ENCODE measurements at regions not wholly inside any gene's neighbourhood (a gene's known extent, or its start where the extent isn't known, plus 50 kb on each side); places are given as distances from the start of the nearest gene placed in this dataset.
A peak's percentile ranks its signal among the peaks of the same experiment; 100 is the strongest.

DNA sequence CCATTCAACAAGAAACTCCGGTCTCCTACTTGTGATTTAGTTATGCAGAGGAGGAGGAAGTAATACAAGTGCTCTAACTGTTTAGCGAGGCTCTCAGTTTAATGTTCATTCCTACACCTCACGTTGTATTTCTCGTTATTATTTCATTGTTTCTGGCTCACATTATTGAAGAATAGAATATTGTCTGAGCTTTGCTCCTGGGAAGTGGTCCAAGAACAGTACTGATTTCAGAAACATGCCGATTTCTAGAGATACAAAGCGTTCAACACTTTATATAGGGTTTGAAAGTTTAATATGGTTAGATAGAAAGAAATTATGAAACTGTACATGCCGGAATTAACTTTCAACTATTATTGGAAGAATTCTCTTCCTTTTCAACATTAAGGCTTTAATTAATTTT is 1145.5 kb downstream of the TBL1XR1 start:
- no peaks in the 10 kb centered on the region for H3F3A ChIP-seq (replicated peaks; ENCODE audit: insufficient read depth)
- no peak overlapping the region for H2AFZ ChIP-seq (ENCODE audit: low read depth)
- no peaks in the 10 kb centered on the region; the same call in 1 of the 2 replicates for H3K9me3 ChIP-seq
- CTCF ChIA-PET, result no interaction called here
- 64% methylated on average over 7 of the region's 7 CpGs for WGBS (ENCODE audit: low lambda C conversion rate)
- POLR2A ChIA-PET, result no interaction called here
- H4K20me1 ChIP-seq (ENCODE audit: insufficient read depth), result no peaks in the 10 kb centered on the region
- no peak overlapping the region for H3K4me2 ChIP-seq
- no peaks in the 10 kb centered on the region for H3K9me2 ChIP-seq
- H3K4me1 ChIP-seq (ENCODE audit: control insufficient read depth in 1 of 2, insufficient read depth in 2 of 2, low read depth in 1 of 2, low read length in 1 of 2), result no peaks in the 10 kb centered on the region; a peak in 1 of 4 replicates
- no peak for DNase-seq
- no peak for TF ChIP-seq PBX3 (IDR thresholded peaks at IDR 0.05)
- TF ChIP-seq JUND (IDR thresholded peaks at IDR 0.05), result no peak
- no peak for TF ChIP-seq TCF12 (IDR thresholded peaks at IDR 0.05)
- no peak for TF ChIP-seq POLR2AphosphoS5 (IDR thresholded peaks at IDR 0.05; ENCODE audit: low read depth, low read length)
- no peak for TF ChIP-seq TAF1 (IDR thresholded peaks at IDR 0.05; ENCODE audit: borderline replicate concordance, low read depth, low read length)
- TF ChIP-seq RCOR1 (IDR thresholded peaks at IDR 0.05; ENCODE audit: low read length), result no peak
- TF ChIP-seq SIN3A (IDR thresholded peaks at IDR 0.05; ENCODE audit: borderline replicate concordance, low read depth, low read length), result no peak
- no peak for TF ChIP-seq MAX (IDR thresholded peaks at IDR 0.05; ENCODE audit: low read depth)
- TF ChIP-seq RAD21 (IDR thresholded peaks at IDR 0.05; ENCODE audit: low read length), result no peak
- TF ChIP-seq RXRA (IDR thresholded peaks at IDR 0.05; ENCODE audit: borderline replicate concordance, low read depth), result no peak
- TF ChIP-seq FOSL2 (IDR thresholded peaks at IDR 0.05; ENCODE audit: borderline replicate concordance, low read depth), result no peak
- TF ChIP-seq, protein P1, sequence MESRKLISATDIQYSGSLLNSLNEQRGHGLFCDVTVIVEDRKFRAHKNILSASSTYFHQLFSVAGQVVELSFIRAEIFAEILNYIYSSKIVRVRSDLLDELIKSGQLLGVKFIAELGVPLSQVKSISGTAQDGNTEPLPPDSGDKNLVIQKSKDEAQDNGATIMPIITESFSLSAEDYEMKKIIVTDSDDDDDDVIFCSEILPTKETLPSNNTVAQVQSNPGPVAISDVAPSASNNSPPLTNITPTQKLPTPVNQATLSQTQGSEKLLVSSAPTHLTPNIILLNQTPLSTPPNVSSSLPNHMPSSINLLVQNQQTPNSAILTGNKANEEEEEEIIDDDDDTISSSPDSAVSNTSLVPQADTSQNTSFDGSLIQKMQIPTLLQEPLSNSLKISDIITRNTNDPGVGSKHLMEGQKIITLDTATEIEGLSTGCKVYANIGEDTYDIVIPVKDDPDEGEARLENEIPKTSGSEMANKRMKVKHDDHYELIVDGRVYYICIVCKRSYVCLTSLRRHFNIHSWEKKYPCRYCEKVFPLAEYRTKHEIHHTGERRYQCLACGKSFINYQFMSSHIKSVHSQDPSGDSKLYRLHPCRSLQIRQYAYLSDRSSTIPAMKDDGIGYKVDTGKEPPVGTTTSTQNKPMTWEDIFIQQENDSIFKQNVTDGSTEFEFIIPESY (IDR thresholded peaks at IDR 0.05; ENCODE audit: borderline replicate concordance, low read depth), result no peak
- TF ChIP-seq CHD2 (IDR thresholded peaks at IDR 0.05; ENCODE audit: low read length, partially characterized antibody), result no peak
- no peak for TF ChIP-seq USF2 (IDR thresholded peaks at IDR 0.05; ENCODE audit: borderline replicate concordance, low read depth, low read length)
- no peak for TF ChIP-seq TEAD4 (IDR thresholded peaks at IDR 0.05; ENCODE audit: borderline replicate concordance, insufficient read depth)
- no peak overlapping the region for H3K9ac ChIP-seq
- H3K27ac ChIP-seq (ENCODE audit: low read depth in 2 of 2, low read length in 1 of 2), result no peak overlapping the region
- H3K36me3 ChIP-seq (replicated peaks in 1 of 2; ENCODE audit: control insufficient read depth in 1 of 2, insufficient read depth in 2 of 2, low read length in 1 of 2), result no peaks in the 10 kb centered on the region
- no peak overlapping the region for H3K4me3 ChIP-seq (ENCODE audit: low read depth in 2 of 2, low read length in 1 of 2)
- no peaks in the 10 kb centered on the region for H3K27me3 ChIP-seq (ENCODE audit: insufficient read depth)
- no peaks in the 10 kb centered on the region for H3K79me2 ChIP-seq (ENCODE audit: insufficient read depth)

GRCh38 chr3:176046703-176047102 is 1150.6 kb downstream of the TBL1XR1 start:
- no peak overlapping the region for H2AFZ ChIP-seq (ENCODE audit: low read depth)
- ChIA-PET CTCF (no interaction called here), POLR2A (no interaction called here)
- no peaks in the 10 kb centered on the region for H3K9me2 ChIP-seq
- no peaks in the 10 kb centered on the region for H3K36me3 ChIP-seq (replicated peaks in 1 of 2; ENCODE audit: control insufficient read depth in 1 of 2, insufficient read depth in 2 of 2, low read length in 1 of 2)
- H3F3A ChIP-seq (replicated peaks; ENCODE audit: insufficient read depth), result no peaks in the 10 kb centered on the region
- H3K9me3 ChIP-seq, result no peaks in the 10 kb centered on the region; the same call in 1 of the 2 replicates
- DNase-seq, result peak; percentile 12
- no peaks in the 10 kb centered on the region for H4K20me1 ChIP-seq (ENCODE audit: insufficient read depth)
- peak; percentile 83 for TF ChIP-seq GATA2 (CRISPR knock-in tag; IDR thresholded peaks at IDR 0.05)
- no peak for TF ChIP-seq FOSL2 (IDR thresholded peaks at IDR 0.05; ENCODE audit: borderline replicate concordance, low read depth)
- TF ChIP-seq, protein P2, sequence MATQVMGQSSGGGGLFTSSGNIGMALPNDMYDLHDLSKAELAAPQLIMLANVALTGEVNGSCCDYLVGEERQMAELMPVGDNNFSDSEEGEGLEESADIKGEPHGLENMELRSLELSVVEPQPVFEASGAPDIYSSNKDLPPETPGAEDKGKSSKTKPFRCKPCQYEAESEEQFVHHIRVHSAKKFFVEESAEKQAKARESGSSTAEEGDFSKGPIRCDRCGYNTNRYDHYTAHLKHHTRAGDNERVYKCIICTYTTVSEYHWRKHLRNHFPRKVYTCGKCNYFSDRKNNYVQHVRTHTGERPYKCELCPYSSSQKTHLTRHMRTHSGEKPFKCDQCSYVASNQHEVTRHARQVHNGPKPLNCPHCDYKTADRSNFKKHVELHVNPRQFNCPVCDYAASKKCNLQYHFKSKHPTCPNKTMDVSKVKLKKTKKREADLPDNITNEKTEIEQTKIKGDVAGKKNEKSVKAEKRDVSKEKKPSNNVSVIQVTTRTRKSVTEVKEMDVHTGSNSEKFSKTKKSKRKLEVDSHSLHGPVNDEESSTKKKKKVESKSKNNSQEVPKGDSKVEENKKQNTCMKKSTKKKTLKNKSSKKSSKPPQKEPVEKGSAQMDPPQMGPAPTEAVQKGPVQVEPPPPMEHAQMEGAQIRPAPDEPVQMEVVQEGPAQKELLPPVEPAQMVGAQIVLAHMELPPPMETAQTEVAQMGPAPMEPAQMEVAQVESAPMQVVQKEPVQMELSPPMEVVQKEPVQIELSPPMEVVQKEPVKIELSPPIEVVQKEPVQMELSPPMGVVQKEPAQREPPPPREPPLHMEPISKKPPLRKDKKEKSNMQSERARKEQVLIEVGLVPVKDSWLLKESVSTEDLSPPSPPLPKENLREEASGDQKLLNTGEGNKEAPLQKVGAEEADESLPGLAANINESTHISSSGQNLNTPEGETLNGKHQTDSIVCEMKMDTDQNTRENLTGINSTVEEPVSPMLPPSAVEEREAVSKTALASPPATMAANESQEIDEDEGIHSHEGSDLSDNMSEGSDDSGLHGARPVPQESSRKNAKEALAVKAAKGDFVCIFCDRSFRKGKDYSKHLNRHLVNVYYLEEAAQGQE (IDR thresholded peaks at IDR 0.05; ENCODE audit: low read depth, low read length), result no peak
- TF ChIP-seq FOXJ3 (CRISPR knock-in tag; IDR thresholded peaks at IDR 0.05), result peak; percentile 37; the same call in 1 of the 2 replicates
- no peak for TF ChIP-seq RAD21 (IDR thresholded peaks at IDR 0.05; ENCODE audit: low read length)
- no peaks in the 10 kb centered on the region for H3K27me3 ChIP-seq (ENCODE audit: insufficient read depth)
- no peaks in the 10 kb centered on the region; a peak in 1 of 4 replicates for H3K4me1 ChIP-seq (ENCODE audit: control insufficient read depth in 1 of 2, insufficient read depth in 2 of 2, low read depth in 1 of 2, low read length in 1 of 2)
- H3K27ac ChIP-seq (ENCODE audit: low read depth in 2 of 2, low read length in 1 of 2), result peak overlapping the region in 1 of 2 experiments; percentile 65; a peak in 2 of 4 replicates
- H3K9ac ChIP-seq, result no peak overlapping the region
- H3K79me2 ChIP-seq (ENCODE audit: insufficient read depth), result no peaks in the 10 kb centered on the region
- no peak overlapping the region for H3K4me3 ChIP-seq (ENCODE audit: low read depth in 2 of 2, low read length in 1 of 2)
- no peak overlapping the region for H3K4me2 ChIP-seq
- 35% methylated on average over 2 of the region's 2 CpGs for WGBS (ENCODE audit: low lambda C conversion rate)

Data from SK-N-SH (cell line).